HCT116 (cell line): ENCODE measurements at regions not wholly inside any gene's neighbourhood (a gene's known extent, or its start where the extent isn't known, plus 50 kb on each side); places are given as distances from the start of the nearest gene placed in this dataset.

ENCODE experiments used
- ATAC-seq: fragments of 200-7000 bp; cut with Tn5 transposase; 2 replicates; pipeline ENCODE4 v1.9.1; 2020; ENCODE audit warnings: mild to moderate bottlenecking, moderate library complexity
- BruUV-seq: library from RNA; stranded (reverse); fragments of 400-500 nt; replicated peaks from 2 replicates; lab custom pipeline; 2021; lab: Mats Ljungman, UMichigan
- CTCF ChIA-PET: fragments of 300-600 bp; sonication (Branson Sonifier 250); formaldehyde crosslinking; loops from one replicate; lab custom pipeline; 2021; ENCODE audit warnings: antibody characterized with exemption; lab: Charles Lee
- POLR2A ChIA-PET: fragments of 300-600, 350-600 bp; sonication (Branson Sonifier 250); formaldehyde crosslinking; loops from one replicate; lab custom pipeline; 2021; ENCODE audit warnings: antibody characterized with exemption; lab: Charles Lee
- RAD21 ChIA-PET, 2 experiments: fragments of 300-600 bp; sonication (Branson Sonifier 250); formaldehyde crosslinking; loops; one replicate each; lab custom pipeline; 2023; ENCODE audit warnings: low total read pairs in 2 of 2; ENCODE audit not compliant: uncharacterized antibody in 2 of 2, unreplicated experiment in 2 of 2, low non-redundant PET in 1 of 2; lab: Charles Lee
- DNase-seq: peaks from one replicate; pipeline ENCODE4 v3.0.0-alpha.2; 2010; ENCODE audit warnings: low read depth, low spot score
- H2AFZ ChIP-seq: fragments of 200-600 bp; shearing (Covaris generic), sonication (generic); 2 replicates; pipeline ENCODE4 v1.6.1; 2017; ENCODE audit warnings: low read depth, mixed run types, mixed read lengths, antibody characterized with exemption, low read length; ENCODE audit not compliant: poor library complexity, severe bottlenecking
- H3K27ac ChIP-seq: 2 replicates; pipeline ENCODE4 v1.5.1; 2012; ENCODE audit warnings: low read depth, low read length
- H3K27me3 ChIP-seq: fragments of 200-600 bp; sonication (generic); 2 replicates; pipeline ENCODE4 v1.6.1; 2016; ENCODE audit warnings: mixed run types, low read length, mixed read lengths; ENCODE audit not compliant: insufficient read depth
- H3K36me3 ChIP-seq, 2 experiments: fragments of 200-500 bp in 1 of 2; fragments of 200-600 bp in 1 of 2; sonication (Bioruptor generic) in 1 of 2; sonication (generic) in 1 of 2; 2 replicates each; pipeline versions ENCODE4 v1.5.1 to v1.6.1; 2014 to 2016; ENCODE audit warnings: low read length in 2 of 2, inconsistent platforms in 1 of 2, mixed read lengths in 1 of 2, mixed run types in 1 of 2; ENCODE audit not compliant: insufficient read depth in 2 of 2, control insufficient read depth in 1 of 2
- H3K4me1 ChIP-seq, 2 experiments: fragments of 200-600 bp in 1 of 2; sonication (generic) in 1 of 2; 2 replicates each; pipeline versions ENCODE4 v1.5.1 to v1.6.1; 2012 to 2017; ENCODE audit warnings: low read length in 2 of 2, inconsistent platforms in 1 of 2, mild to moderate bottlenecking in 1 of 2, mixed read lengths in 1 of 2, mixed run types in 1 of 2, moderate library complexity in 1 of 2; ENCODE audit not compliant: insufficient read depth in 2 of 2, control insufficient read depth in 1 of 2
- H3K4me2 ChIP-seq: fragments of 200-600 bp; sonication (generic); 2 replicates; pipeline ENCODE4 v1.6.1; 2017; ENCODE audit warnings: mixed run types, low read length, mixed read lengths
- H3K4me3 ChIP-seq, 2 experiments: fragments of 200-600 bp in 1 of 2; sonication (generic) in 1 of 2; replicated peaks in 1 of 2; 2 replicates each; pipeline ENCODE4 v1.5.1; 2011 to 2016; ENCODE audit warnings: low read length in 2 of 2, control low read depth in 1 of 2, low read depth in 1 of 2, mild to moderate bottlenecking in 1 of 2, mixed read lengths in 1 of 2, mixed run types in 1 of 2
- H3K79me2 ChIP-seq: fragments of 200-600 bp; sonication (generic); 2 replicates; pipeline ENCODE4 v1.6.1; 2017; ENCODE audit warnings: mild to moderate bottlenecking, mixed run types, low read length, moderate library complexity, mixed read lengths; ENCODE audit not compliant: insufficient read depth
- H3K9ac ChIP-seq: fragments of 200-600 bp; sonication (generic); 2 replicates; pipeline ENCODE4 v1.6.1; 2016; ENCODE audit warnings: low read length, mixed read lengths
- H3K9me2 ChIP-seq: fragments of 200-600 bp; sonication (generic), shearing (Covaris generic); 2 replicates; pipeline ENCODE4 v1.6.1; 2017; ENCODE audit warnings: mixed run types, mild to moderate bottlenecking, moderate library complexity; ENCODE audit not compliant: insufficient read depth
- H3K9me3 ChIP-seq, 2 experiments: fragments of 200-500 bp in 1 of 2; fragments of 200-600 bp in 1 of 2; sonication (Bioruptor generic) in 1 of 2; sonication (generic) in 1 of 2; 2 replicates each; pipeline ENCODE4 v1.6.1; 2014 to 2017; ENCODE audit warnings: low read length in 2 of 2, mixed read lengths in 2 of 2, inconsistent platforms in 1 of 2, low read depth in 1 of 2, mild to moderate bottlenecking in 1 of 2, mixed run types in 1 of 2, moderate library complexity in 1 of 2; ENCODE audit not compliant: control insufficient read depth in 1 of 2, insufficient read depth in 1 of 2
- H4K20me1 ChIP-seq: fragments of 200-600 bp; sonication (generic), shearing (Covaris generic); 2 replicates; pipeline ENCODE4 v1.6.1; 2017; ENCODE audit warnings: mixed run types, mild to moderate bottlenecking, moderate library complexity; ENCODE audit not compliant: insufficient read depth
- ATF3 ChIP-seq: IDR thresholded peaks from 2 replicates; pipeline ENCODE4 v1.6.1; 2012
- CBX3 ChIP-seq: IDR thresholded peaks from 2 replicates; pipeline ENCODE4 v1.6.1; 2012; ENCODE audit warnings: low read depth
- CEBPB ChIP-seq: IDR thresholded peaks from 2 replicates; pipeline ENCODE4 v1.6.1; 2012; ENCODE audit warnings: low read depth
- ELF1 ChIP-seq: IDR thresholded peaks from 2 replicates; pipeline ENCODE4 v1.6.1; 2012; ENCODE audit warnings: low read depth, borderline replicate concordance
- EZH2 ChIP-seq: fragments of 200-600 bp; sonication (generic); IDR thresholded peaks from 2 replicates; pipeline ENCODE4 v1.6.1; 2017; ENCODE audit warnings: antibody characterized with exemption, mixed run types
- FOSL1 ChIP-seq: IDR thresholded peaks from 2 replicates; pipeline ENCODE4 v1.6.1; 2012; ENCODE audit warnings: low read depth
- JUND ChIP-seq: IDR thresholded peaks from 2 replicates; pipeline ENCODE4 v1.6.1; 2012
- MAX ChIP-seq: IDR thresholded peaks from 2 replicates; pipeline ENCODE4 v1.6.1; 2012
- POLR2A ChIP-seq: IDR thresholded peaks from 2 replicates; pipeline ENCODE4 v1.7.0; 2011; ENCODE audit warnings: borderline replicate concordance; ENCODE audit not compliant: insufficient read depth, insufficient read length; ENCODE audit errors: extremely low read depth
- POLR2AphosphoS5 ChIP-seq: IDR thresholded peaks from 2 replicates; pipeline ENCODE4 v1.6.1; 2011; ENCODE audit warnings: mild to moderate bottlenecking, low read depth, low read length, moderate library complexity
- RAD21 ChIP-seq: IDR thresholded peaks from 2 replicates; pipeline ENCODE4 v1.6.1; 2012; ENCODE audit warnings: low read depth, mild to moderate bottlenecking
- REST ChIP-seq: IDR thresholded peaks from 2 replicates; pipeline ENCODE4 v1.6.1; 2012; ENCODE audit warnings: low read depth
- SP1 ChIP-seq: IDR thresholded peaks from 2 replicates; pipeline ENCODE4 v1.6.1; 2012; ENCODE audit warnings: low read depth
- TCF7L2 ChIP-seq: IDR thresholded peaks from 2 replicates; pipeline ENCODE4 v1.7.0; 2011; ENCODE audit warnings: borderline replicate concordance, inconsistent platforms; ENCODE audit not compliant: insufficient read depth, insufficient read length; ENCODE audit errors: extremely low read depth
- ZNF274 ChIP-seq: fragments of 200-500 bp; sonication (Bioruptor generic); IDR thresholded peaks from 2 replicates; pipeline ENCODE4 v1.6.1; 2014; ENCODE audit warnings: mild to moderate bottlenecking, low read depth, low read length, inconsistent platforms
- intact Hi-C: fragments of 100-400 bp; cut with micrococcal nuclease; formaldehyde crosslinking; loops from 2 replicates; pipeline ENCODE4 v1.10.0; 2022

- POLR2A ChIA-PET: no interaction called here
- H3K27ac ChIP-seq: no peak overlapping the region
- no peak for TF ChIP-seq REST
- TF ChIP-seq FOSL1: no peak
- no peak for TF ChIP-seq ZNF274
- no peak for TF ChIP-seq EZH2
- H3K36me3 ChIP-seq: no peaks in the 10 kb centered on the region
- H3K9me3 ChIP-seq: no peaks in the 10 kb centered on the region
- no peaks in the 10 kb centered on the region for H3K27me3 ChIP-seq
- DNase-seq (no peak), ATAC-seq (no peak)
- BruUV-seq: no TSS peak
- H3K4me1 ChIP-seq: peaks cover 0 to 6% of the 10 kb centered on the region in 2 experiments; a peak in 2 of 4 replicates
- RAD21 ChIA-PET: no interaction called here
- H3K4me3 ChIP-seq: no peak overlapping the region
- no peak overlapping the region for H2AFZ ChIP-seq
- no peak overlapping the region for H3K4me2 ChIP-seq
- CTCF ChIA-PET: no interaction called here
- intact Hi-C loops: no loop called here
- no peak overlapping the region for H3K9ac ChIP-seq
- no peaks in the 10 kb centered on the region for H4K20me1 ChIP-seq
- H3K9me2 ChIP-seq: no peaks in the 10 kb centered on the region
- no peaks in the 10 kb centered on the region for H3K79me2 ChIP-seq
Observed at GRCh38 chr4:126007142-126007541, 692.4 kb downstream of the FAT4 start.

GRCh38 chr4:126012691-126013290, 698.0 kb downstream of the FAT4 start:
- no peaks in the 10 kb centered on the region for H3K9me3 ChIP-seq
- no peaks in the 10 kb centered on the region for H3K27me3 ChIP-seq
- ChIA-PET CTCF (no interaction called here), RAD21 (no interaction called here), POLR2A (no interaction called here)
- no peak overlapping the region for H3K4me2 ChIP-seq
- peak overlapping the region; percentile 61 for H2AFZ ChIP-seq
- no peaks in the 10 kb centered on the region for H3K36me3 ChIP-seq
- no peaks in the 10 kb centered on the region for H3K9me2 ChIP-seq
- no peaks in the 10 kb centered on the region for H4K20me1 ChIP-seq
- H3K4me3 ChIP-seq: no peak overlapping the region
- intact Hi-C loops: no loop called here
- ATAC-seq: no peak
- DNase-seq: no peak
- TF ChIP-seq POLR2A (no peak), ELF1 (no peak), JUND (no peak), CBX3 (no peak), TCF7L2 (no peak), MAX (no peak), POLR2AphosphoS5 (no peak), CEBPB (no peak), ATF3 (no peak), RAD21 (no peak), ZNF274 (no peak), SP1 (no peak)
- no peak overlapping the region for H3K27ac ChIP-seq
- H3K4me1 ChIP-seq: no peaks in the 10 kb centered on the region
- no TSS peak for BruUV-seq
- H3K9ac ChIP-seq: no peak overlapping the region
- H3K79me2 ChIP-seq: no peaks in the 10 kb centered on the region
